Activated naive CD4-positive, alpha-beta T cell treated with anti-CD3 and anti-CD28 coated beads for 36 hours (primary cell): ENCODE measurements at regions not wholly inside any gene's neighbourhood (a gene's known extent, or its start where the extent isn't known, plus 50 kb on each side); places are given as distances from the start of the nearest gene placed in this dataset.

Experiments used
- CTCF ChIA-PET: fragments of 350-600 bp; sonication (Branson Sonifier 250); formaldehyde crosslinking; loops from one replicate; lab custom pipeline; 2021; ENCODE audit warnings: antibody characterized with exemption; lab: Charles Lee
- DNase-seq: peaks from one replicate; pipeline ENCODE4 v3.0.0-alpha.2; 2020
- H3K27ac Mint-ChIP-seq: one replicate; pipeline ENCODE4 v1.8.0; 2021; ENCODE audit warnings: mild to moderate bottlenecking, mixed read lengths
- H3K27me3 Mint-ChIP-seq: one replicate; pipeline ENCODE4 v1.8.0; 2021; ENCODE audit warnings: low read depth, mixed read lengths
- H3K36me3 Mint-ChIP-seq: one replicate; pipeline ENCODE4 v1.8.0; 2021; ENCODE audit warnings: low read depth, mixed read lengths
- H3K4me1 Mint-ChIP-seq: one replicate; pipeline ENCODE4 v1.8.0; 2021; ENCODE audit warnings: low read depth, mixed read lengths
- H3K4me3 Mint-ChIP-seq: one replicate; pipeline ENCODE4 v1.8.0; 2021; ENCODE audit warnings: mild to moderate bottlenecking, moderate library complexity, mixed read lengths
- H3K9me3 Mint-ChIP-seq: one replicate; pipeline ENCODE4 v1.8.0; 2021; ENCODE audit warnings: mixed read lengths
- intact Hi-C: fragments of 100-400 bp; cut with micrococcal nuclease; formaldehyde crosslinking; loops from one replicate; pipeline ENCODE4 v1.15.1; 2023

DNA sequence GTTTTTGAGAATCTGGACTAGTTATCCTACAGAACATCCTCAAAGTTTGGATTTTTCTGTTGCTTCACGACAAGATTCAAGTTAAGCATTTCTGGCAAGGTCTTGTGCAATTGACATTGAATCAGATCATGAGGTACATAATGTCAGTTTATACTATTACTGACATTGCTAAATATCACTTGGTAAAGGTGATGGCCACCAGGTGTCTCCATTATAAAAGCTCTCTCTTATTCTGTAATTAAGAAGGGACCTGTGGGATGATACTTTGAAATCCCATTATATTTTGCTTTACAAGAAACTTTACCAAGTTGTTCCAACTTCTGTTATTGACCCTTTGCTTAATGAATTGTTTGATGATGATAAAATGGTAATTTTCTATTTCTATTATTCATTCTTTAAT lies 131.0 kb upstream of the ASTN2 start:
- Mint-ChIP-seq H3K9me3 (no peaks in the 10 kb centered on the region), H3K4me1 (peaks cover 11% of the 10 kb centered on the region), H3K27ac (no peak overlapping the region), H3K36me3 (no peaks in the 10 kb centered on the region), H3K27me3 (no peaks in the 10 kb centered on the region), H3K4me3 (no peak overlapping the region)
- no peak for DNase-seq
- CTCF ChIA-PET = no interaction called here
- intact Hi-C loops = no loop called here

DNA sequence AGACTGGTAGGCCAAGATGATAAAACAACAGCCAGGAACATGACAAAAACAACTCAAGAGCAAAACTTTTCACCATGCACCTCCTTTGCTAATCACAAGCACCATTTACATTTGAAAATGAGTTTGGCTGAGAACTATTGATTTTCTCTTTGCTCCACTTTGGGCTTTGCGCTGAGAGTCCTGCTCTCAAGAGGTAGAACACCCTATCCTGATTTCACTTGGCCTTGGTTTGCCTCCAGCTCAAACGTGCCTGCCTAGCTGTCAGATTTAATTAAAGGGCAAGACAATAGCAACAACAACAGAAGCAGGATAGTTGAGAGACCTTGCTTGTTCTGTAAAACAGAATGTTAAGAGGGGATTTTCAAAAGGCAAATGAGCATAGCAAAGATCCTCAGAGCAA lies 128.2 kb upstream of the ASTN2 start:
- Mint-ChIP-seq H3K27ac (no peak overlapping the region), H3K9me3 (no peaks in the 10 kb centered on the region), H3K4me3 (no peak overlapping the region), H3K4me1 (peaks cover 11% of the 10 kb centered on the region), H3K27me3 (no peaks in the 10 kb centered on the region), H3K36me3 (no peaks in the 10 kb centered on the region)
- intact Hi-C loops = no loop called here
- no peak for DNase-seq
- CTCF ChIA-PET = no interaction called here

DNA sequence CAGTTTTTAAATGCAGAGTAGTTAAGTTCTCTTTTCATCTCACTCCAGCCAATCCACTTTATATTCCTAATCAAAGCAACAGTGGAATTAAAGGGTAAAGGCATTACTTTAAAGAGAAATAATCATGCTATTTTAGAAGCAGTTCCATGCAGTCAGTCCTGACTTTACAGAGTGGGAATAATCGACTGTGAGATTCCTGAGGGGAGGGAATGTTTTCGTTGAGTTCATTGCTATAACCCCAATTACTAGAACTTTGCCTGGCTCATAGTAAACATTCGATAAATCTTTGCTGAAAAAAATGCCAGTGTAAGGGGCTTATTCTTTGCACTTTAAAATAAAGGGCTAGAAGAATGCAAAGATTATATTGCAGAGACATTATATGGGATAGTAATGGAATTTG lies 127.2 kb upstream of the ASTN2 start:
- Mint-ChIP-seq H3K36me3 (no peaks in the 10 kb centered on the region), H3K27me3 (no peaks in the 10 kb centered on the region), H3K9me3 (no peaks in the 10 kb centered on the region), H3K27ac (no peak overlapping the region), H3K4me1 (peaks cover 4% of the 10 kb centered on the region), H3K4me3 (no peak overlapping the region)
- intact Hi-C loops = no loop called here
- CTCF ChIA-PET = no interaction called here
- DNase-seq = no peak

GRCh38 chr9:117541181-117541580 lies 126.3 kb upstream of the ASTN2 start:
- no peak overlapping the region for H3K4me3 Mint-ChIP-seq

GRCh38 chr9:117535973-117536372 lies 121.1 kb upstream of the ASTN2 start:
- H3K27ac Mint-ChIP-seq = no peak overlapping the region
- CTCF ChIA-PET = no interaction called here
- intact Hi-C loops = no loop called here
- no peak for DNase-seq
- no peaks in the 10 kb centered on the region for H3K36me3 Mint-ChIP-seq
- H3K27me3 Mint-ChIP-seq = peaks cover 2% of the 10 kb centered on the region
- no peaks in the 10 kb centered on the region for H3K4me1 Mint-ChIP-seq
- H3K4me3 Mint-ChIP-seq = no peak overlapping the region
- H3K9me3 Mint-ChIP-seq = no peaks in the 10 kb centered on the region

More at GRCh38 chr9:117541181-117541580, 126.3 kb upstream of the ASTN2 start:
- intact Hi-C loops = no loop called here
- Mint-ChIP-seq H3K36me3 (no peaks in the 10 kb centered on the region), H3K9me3 (no peaks in the 10 kb centered on the region), H3K27me3 (no peaks in the 10 kb centered on the region), H3K4me1 (no peaks in the 10 kb centered on the region), H3K27ac (no peak overlapping the region)
- CTCF ChIA-PET = no interaction called here
- DNase-seq = no peak

- CTCF ChIA-PET = no interaction called here
- Mint-ChIP-seq H3K4me1 (no peaks in the 10 kb centered on the region), H3K9me3 (no peaks in the 10 kb centered on the region), H3K4me3 (no peak overlapping the region), H3K27ac (no peak overlapping the region), H3K27me3 (peaks cover 2% of the 10 kb centered on the region), H3K36me3 (no peaks in the 10 kb centered on the region)
- intact Hi-C loops = no loop called here
- no peak for DNase-seq
Observed at GRCh38 chr9:117535434-117535833, 120.6 kb upstream of the ASTN2 start.

GRCh38 chr9:117528225-117528624 lies 113.4 kb upstream of the ASTN2 start:
- CTCF ChIA-PET = no interaction called here
- peaks cover 3% of the 10 kb centered on the region for H3K9me3 Mint-ChIP-seq
- H3K4me3 Mint-ChIP-seq = no peak overlapping the region
- H3K36me3 Mint-ChIP-seq = no peaks in the 10 kb centered on the region
- no peak overlapping the region for H3K27ac Mint-ChIP-seq
- H3K4me1 Mint-ChIP-seq = no peaks in the 10 kb centered on the region
- no peaks in the 10 kb centered on the region for H3K27me3 Mint-ChIP-seq
- intact Hi-C loops = no loop called here
- DNase-seq = no peak

GRCh38 chr9:117526674-117527073 lies 111.8 kb upstream of the ASTN2 start:
- CTCF ChIA-PET = no interaction called here
- no peaks in the 10 kb centered on the region for H3K36me3 Mint-ChIP-seq
- no peaks in the 10 kb centered on the region for H3K4me1 Mint-ChIP-seq
- H3K4me3 Mint-ChIP-seq = no peak overlapping the region
- H3K27ac Mint-ChIP-seq = no peak overlapping the region
- H3K27me3 Mint-ChIP-seq = no peaks in the 10 kb centered on the region
- DNase-seq = no peak
- peaks cover 3% of the 10 kb centered on the region for H3K9me3 Mint-ChIP-seq
- intact Hi-C loops = no loop called here

GRCh38 chr9:117523531-117524153 lies 108.8 kb upstream of the ASTN2 start:
- CTCF ChIA-PET = no interaction called here
- no peaks in the 10 kb centered on the region for H3K36me3 Mint-ChIP-seq
- H3K27me3 Mint-ChIP-seq = no peaks in the 10 kb centered on the region
- intact Hi-C loops = no loop called here
- H3K27ac Mint-ChIP-seq = no peak overlapping the region
- no peaks in the 10 kb centered on the region for H3K4me1 Mint-ChIP-seq
- H3K9me3 Mint-ChIP-seq = peaks cover 9% of the 10 kb centered on the region
- no peak for DNase-seq
- no peak overlapping the region for H3K4me3 Mint-ChIP-seq

- CTCF ChIA-PET = no interaction called here
- intact Hi-C loops = no loop called here
- H3K4me3 Mint-ChIP-seq = no peak overlapping the region
- DNase-seq = no peak
- H3K27me3 Mint-ChIP-seq = no peaks in the 10 kb centered on the region
- H3K27ac Mint-ChIP-seq = no peak overlapping the region
- peaks cover 9% of the 10 kb centered on the region for H3K9me3 Mint-ChIP-seq
- no peaks in the 10 kb centered on the region for H3K36me3 Mint-ChIP-seq
- H3K4me1 Mint-ChIP-seq = no peaks in the 10 kb centered on the region
Observed at GRCh38 chr9:117521293-117521692, 106.4 kb upstream of the ASTN2 start.

- H3K4me3 Mint-ChIP-seq = no peak overlapping the region
- H3K9me3 Mint-ChIP-seq = peaks cover 6% of the 10 kb centered on the region
- no peaks in the 10 kb centered on the region for H3K4me1 Mint-ChIP-seq
- H3K27me3 Mint-ChIP-seq = no peaks in the 10 kb centered on the region
- H3K36me3 Mint-ChIP-seq = no peaks in the 10 kb centered on the region
- no peak overlapping the region for H3K27ac Mint-ChIP-seq
- CTCF ChIA-PET = no interaction called here
- DNase-seq = no peak
- intact Hi-C loops = no loop called here
Observed at GRCh38 chr9:117516676-117517632, 102.1 kb upstream of the ASTN2 start.

DNA sequence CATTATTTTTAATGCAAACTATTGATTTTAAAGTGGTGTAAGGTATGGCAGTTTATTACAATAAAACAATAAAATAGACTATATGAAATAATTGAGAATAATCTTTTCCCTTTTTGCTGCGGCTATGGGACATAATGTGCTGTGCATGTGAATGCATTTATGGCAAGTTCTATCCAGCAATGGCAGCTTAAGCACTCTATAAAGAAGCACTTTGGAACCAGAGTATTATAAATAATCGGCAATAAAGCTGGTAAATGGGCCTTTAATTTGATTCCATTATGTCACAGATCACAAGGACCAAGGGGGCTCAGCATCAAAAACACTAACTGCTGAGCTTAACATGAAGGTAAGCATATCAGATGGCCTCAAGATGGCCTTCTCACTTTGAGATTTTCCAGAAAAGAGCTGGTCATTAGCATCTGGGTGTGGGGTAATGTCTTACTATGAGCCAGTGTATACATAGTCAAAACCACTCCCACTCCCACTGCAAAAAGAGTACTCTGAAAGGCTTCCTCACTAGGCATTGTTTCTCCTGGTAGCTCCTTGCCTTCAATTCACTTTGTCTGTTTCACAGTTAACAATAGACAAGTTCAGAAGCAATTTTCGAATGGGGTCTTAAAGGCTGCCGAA lies 97.1 kb upstream of the ASTN2 start:
- intact Hi-C loops = no loop called here
- H3K36me3 Mint-ChIP-seq = no peaks in the 10 kb centered on the region
- CTCF ChIA-PET = interaction anchor here (1.2 kb wide), 1 partner anchor 22 kb away, joined by 3 read pairs; no protein-coding TSS in a partner anchor
- H3K4me1 Mint-ChIP-seq = no peaks in the 10 kb centered on the region
- peaks cover 3% of the 10 kb centered on the region for H3K27me3 Mint-ChIP-seq
- no peak overlapping the region for H3K27ac Mint-ChIP-seq
- no peak overlapping the region for H3K4me3 Mint-ChIP-seq
- no peaks in the 10 kb centered on the region for H3K9me3 Mint-ChIP-seq
- no peak for DNase-seq
